Skeletal muscle satellite cell (primary cell): ENCODE measurements at regions not wholly inside any gene's neighbourhood (a gene's known extent, or its start where the extent isn't known, plus 50 kb on each side); places are given as distances from the start of the nearest gene placed in this dataset.

ENCODE experiments used
- H3K27me3 ChIP-seq: 2 replicates; pipeline ENCODE4 v1.7.0; 2013; ENCODE audit warnings: low read length; ENCODE audit not compliant: control insufficient read depth, insufficient read depth
- H3K36me3 ChIP-seq: 2 replicates; pipeline ENCODE4 v1.7.0; 2013; ENCODE audit warnings: mild to moderate bottlenecking, control low read depth, low read length; ENCODE audit not compliant: insufficient read depth
- H3K4me1 ChIP-seq: 2 replicates; pipeline ENCODE4 v1.7.0; 2013; ENCODE audit warnings: low read length; ENCODE audit not compliant: control insufficient read depth, insufficient read depth
- H3K4me2 ChIP-seq: 2 replicates; pipeline ENCODE4 v1.7.0; 2013; ENCODE audit warnings: mild to moderate bottlenecking, low read length
- H3K4me3 ChIP-seq: 2 replicates; pipeline ENCODE4 v1.7.0; 2013; ENCODE audit warnings: low read length
- H3K9ac ChIP-seq: 2 replicates; pipeline ENCODE4 v1.7.0; 2013; ENCODE audit warnings: mild to moderate bottlenecking, low read depth, low read length, moderate library complexity
- H3K9me3 ChIP-seq: replicated peaks from 2 replicates; pipeline ENCODE4 v1.7.0; 2013; ENCODE audit warnings: mild to moderate bottlenecking, control low read depth, low read length

GRCh38 chr2:67498931-67499330, 101.8 kb downstream of the ETAA1 start:
- H3K4me1 ChIP-seq, result peaks cover 13% of the 10 kb centered on the region
- H3K9me3 ChIP-seq, result no peaks in the 10 kb centered on the region
- H3K27me3 ChIP-seq, result no peaks in the 10 kb centered on the region
- H3K4me2 ChIP-seq, result no peak overlapping the region
- no peak overlapping the region for H3K9ac ChIP-seq
- H3K4me3 ChIP-seq, result no peak overlapping the region
- no peaks in the 10 kb centered on the region for H3K36me3 ChIP-seq

DNA sequence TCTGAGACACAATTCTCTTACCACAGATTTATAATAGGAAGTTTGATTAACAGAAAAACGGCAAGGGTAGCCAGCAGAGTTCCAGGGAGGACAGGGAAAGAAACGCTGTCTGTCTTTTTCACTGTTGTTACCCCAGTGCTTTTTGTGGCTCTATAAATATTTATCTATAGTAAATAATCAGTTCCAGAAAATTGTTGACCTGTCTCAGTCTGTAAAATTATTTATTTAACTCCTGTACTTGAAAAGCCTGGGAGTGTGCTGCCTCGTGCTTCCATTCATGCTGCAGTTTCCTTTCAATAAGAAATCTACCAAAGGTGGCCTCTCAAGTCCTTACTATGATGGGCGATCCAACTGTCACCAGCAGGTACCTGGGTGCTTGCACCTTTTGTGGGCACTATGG, 102.9 kb downstream of the ETAA1 start:
- peaks cover 13% of the 10 kb centered on the region for H3K4me1 ChIP-seq
- H3K4me2 ChIP-seq, result no peak overlapping the region
- H3K27me3 ChIP-seq, result no peaks in the 10 kb centered on the region
- no peaks in the 10 kb centered on the region for H3K9me3 ChIP-seq
- H3K36me3 ChIP-seq, result no peaks in the 10 kb centered on the region
- no peak overlapping the region for H3K4me3 ChIP-seq
- H3K9ac ChIP-seq, result no peak overlapping the region

- Histone ChIP-seq H3K27me3 (no peaks in the 10 kb centered on the region), H3K9ac (no peak overlapping the region), H3K36me3 (no peaks in the 10 kb centered on the region), H3K4me3 (no peak overlapping the region), H3K4me1 (peaks cover 13% of the 10 kb centered on the region), H3K9me3 (no peaks in the 10 kb centered on the region), H3K4me2 (no peak overlapping the region)
These were observed 103.4 kb downstream of the ETAA1 start for GRCh38 chr2:67500541-67500940.

DNA sequence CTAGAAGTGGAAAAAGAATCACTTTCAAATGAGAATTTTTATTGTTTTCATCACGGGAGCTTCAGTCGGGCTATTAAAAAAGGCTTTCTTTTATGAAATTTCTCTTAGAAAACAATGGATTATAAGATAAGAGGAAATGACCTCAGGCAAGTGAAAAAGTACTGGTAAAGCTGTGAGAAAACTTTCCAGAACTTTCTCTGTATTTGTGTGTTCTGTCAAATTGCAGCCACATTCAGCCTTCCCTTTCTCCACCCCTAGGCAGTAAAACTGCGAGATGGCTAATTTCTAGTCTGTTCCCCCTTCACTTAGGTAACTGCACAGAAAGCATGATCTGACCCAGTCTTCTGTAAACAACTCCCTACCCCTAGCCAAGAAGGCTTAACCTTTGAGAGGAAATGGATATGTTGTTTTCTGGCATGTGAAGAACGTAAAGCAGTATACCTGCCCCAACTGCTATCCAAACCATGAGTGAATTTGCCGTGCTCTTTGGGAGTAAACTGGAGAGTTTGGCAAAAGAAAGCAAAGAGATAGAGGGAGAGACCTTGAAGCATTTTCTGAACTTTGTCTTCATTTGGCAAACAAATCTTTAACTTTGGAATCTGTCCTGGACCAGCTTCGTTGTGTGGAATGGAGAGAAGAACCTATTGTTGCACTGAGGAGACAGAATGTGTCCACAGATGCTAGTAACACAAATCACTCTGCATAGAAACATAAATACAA, 105.4 kb downstream of the ETAA1 start:
- H3K9ac ChIP-seq, result peak overlapping the region; percentile 24
- H3K4me2 ChIP-seq, result no peak overlapping the region
- H3K4me3 ChIP-seq, result no peak overlapping the region
- H3K36me3 ChIP-seq, result no peaks in the 10 kb centered on the region
- H3K4me1 ChIP-seq, result peaks cover 13% of the 10 kb centered on the region
- no peaks in the 10 kb centered on the region for H3K9me3 ChIP-seq
- no peaks in the 10 kb centered on the region for H3K27me3 ChIP-seq

DNA sequence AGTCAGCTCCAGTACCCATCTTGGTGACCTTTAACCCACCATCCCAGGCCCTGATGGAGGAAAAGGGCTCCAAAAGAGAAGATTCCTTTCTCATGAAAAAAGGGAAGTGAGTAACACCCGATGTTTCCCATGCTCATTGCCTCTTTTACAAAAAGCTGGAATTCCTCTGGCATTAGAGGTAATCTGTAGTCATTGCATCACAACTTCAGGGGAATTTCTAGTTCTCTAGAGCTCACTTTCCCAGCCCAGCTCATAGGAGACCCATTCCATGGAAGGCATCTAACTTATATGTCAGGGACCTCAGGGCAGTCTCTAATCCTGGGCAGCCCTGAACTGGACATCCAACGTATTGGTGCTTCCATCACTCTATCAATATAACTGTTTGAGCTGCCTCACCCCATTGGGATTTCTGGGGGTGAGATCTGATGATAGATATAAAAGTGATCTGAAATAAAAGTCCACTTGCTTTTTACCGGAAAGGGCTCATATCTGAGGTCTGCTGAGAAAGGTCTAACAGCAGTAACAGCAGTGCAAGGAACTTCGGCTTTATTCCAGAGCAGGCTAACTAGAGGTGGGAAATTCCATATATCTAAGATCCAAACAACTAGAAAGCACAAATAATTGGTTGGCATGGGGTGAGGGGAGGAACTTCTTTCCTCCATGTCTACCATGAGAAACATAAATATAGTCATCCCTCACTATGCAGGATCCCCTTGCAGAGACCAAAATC, 106.1 kb downstream of the ETAA1 start:
- H3K9ac ChIP-seq, result peak overlapping the region; percentile 19
- H3K4me1 ChIP-seq, result peaks cover 13% of the 10 kb centered on the region
- no peaks in the 10 kb centered on the region for H3K9me3 ChIP-seq
- no peaks in the 10 kb centered on the region for H3K27me3 ChIP-seq
- H3K36me3 ChIP-seq, result no peaks in the 10 kb centered on the region
- H3K4me2 ChIP-seq, result no peak overlapping the region
- H3K4me3 ChIP-seq, result no peak overlapping the region

GRCh38 chr2:67510745-67511144, 113.6 kb downstream of the ETAA1 start:
- Histone ChIP-seq H3K9me3 (no peaks in the 10 kb centered on the region), H3K9ac (no peak overlapping the region), H3K27me3 (no peaks in the 10 kb centered on the region), H3K4me2 (no peak overlapping the region), H3K4me3 (no peak overlapping the region), H3K4me1 (peaks cover 14% of the 10 kb centered on the region), H3K36me3 (no peaks in the 10 kb centered on the region)

- H3K9me3 ChIP-seq, result no peaks in the 10 kb centered on the region
- no peaks in the 10 kb centered on the region for H3K36me3 ChIP-seq
- H3K4me2 ChIP-seq, result no peak overlapping the region
- H3K9ac ChIP-seq, result no peak overlapping the region
- no peak overlapping the region for H3K4me3 ChIP-seq
- H3K27me3 ChIP-seq, result no peaks in the 10 kb centered on the region
- peaks cover 14% of the 10 kb centered on the region for H3K4me1 ChIP-seq
These were observed 117.4 kb downstream of the ETAA1 start for GRCh38 chr2:67514515-67514914.

GRCh38 chr2:67515056-67515455, 117.9 kb downstream of the ETAA1 start:
- Histone ChIP-seq H3K36me3 (no peaks in the 10 kb centered on the region), H3K9ac (no peak overlapping the region)

DNA sequence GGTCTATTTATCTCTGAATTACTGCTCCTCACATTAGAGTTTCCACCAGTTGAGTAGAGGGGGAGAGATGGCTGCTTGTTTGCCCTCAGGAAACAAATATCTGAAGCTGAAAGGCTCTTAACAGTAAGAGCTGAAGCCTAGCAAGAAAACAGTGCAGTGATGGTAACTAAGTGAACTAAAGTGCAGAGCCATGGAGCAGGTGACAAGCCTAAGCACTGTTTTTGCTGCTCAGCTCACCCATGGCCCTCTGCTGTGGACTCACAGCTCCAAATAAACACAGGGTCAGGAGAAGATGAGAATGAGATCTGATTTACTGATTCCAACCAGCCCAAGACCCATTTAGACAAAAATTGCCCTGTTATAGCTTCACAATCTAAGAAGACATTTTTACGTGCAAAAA, 118.4 kb downstream of the ETAA1 start:
- H3K9me3 ChIP-seq, result no peaks in the 10 kb centered on the region
- no peak overlapping the region for H3K4me3 ChIP-seq
- H3K9ac ChIP-seq, result no peak overlapping the region
- H3K36me3 ChIP-seq, result no peaks in the 10 kb centered on the region
- H3K4me1 ChIP-seq, result peaks cover 13% of the 10 kb centered on the region
- no peaks in the 10 kb centered on the region for H3K27me3 ChIP-seq
- H3K4me2 ChIP-seq, result no peak overlapping the region

More at GRCh38 chr2:67515056-67515455, 117.9 kb downstream of the ETAA1 start:
- H3K27me3 ChIP-seq, result no peaks in the 10 kb centered on the region
- H3K4me1 ChIP-seq, result peaks cover 14% of the 10 kb centered on the region
- H3K4me2 ChIP-seq, result no peak overlapping the region
- no peaks in the 10 kb centered on the region for H3K9me3 ChIP-seq
- H3K4me3 ChIP-seq, result no peak overlapping the region

- H3K4me2 ChIP-seq, result no peak overlapping the region
- no peak overlapping the region for H3K9ac ChIP-seq
- peaks cover 9% of the 10 kb centered on the region for H3K4me1 ChIP-seq
- no peak overlapping the region for H3K4me3 ChIP-seq
- H3K36me3 ChIP-seq, result no peaks in the 10 kb centered on the region
- H3K9me3 ChIP-seq, result no peaks in the 10 kb centered on the region
- no peaks in the 10 kb centered on the region for H3K27me3 ChIP-seq
These were observed 119.2 kb downstream of the ETAA1 start for GRCh38 chr2:67516362-67516761.

GRCh38 chr2:67516899-67517530, 119.9 kb downstream of the ETAA1 start:
- Histone ChIP-seq H3K9ac (no peak overlapping the region), H3K4me1 (peaks cover 9% of the 10 kb centered on the region), H3K4me2 (no peak overlapping the region), H3K27me3 (no peaks in the 10 kb centered on the region), H3K9me3 (no peaks in the 10 kb centered on the region), H3K36me3 (no peaks in the 10 kb centered on the region), H3K4me3 (no peak overlapping the region)
